MM.1S (cell line): ENCODE measurements at regions not wholly inside any gene's neighbourhood (a gene's known extent, or its start where the extent isn't known, plus 50 kb on each side); places are given as distances from the start of the nearest gene placed in this dataset.

ENCODE experiments used
- EZH2 ChIP-seq: fragments of 300-600 bp; sonication (generic); optimal IDR thresholded peaks from 2 replicates; pipeline ENCODE3; 2017; ENCODE audit warnings: low read depth, mild to moderate bottlenecking, antibody characterized with exemption, low read length, mixed read lengths
- TF ChIP-seq, protein P1 (sequence below): fragments of 300-600 bp; sonication (generic); IDR thresholded peaks from 2 replicates; pipeline ENCODE4 v1.5.1; 2016; ENCODE audit warnings: antibody characterized with exemption, low read length, mixed read lengths

DNA sequence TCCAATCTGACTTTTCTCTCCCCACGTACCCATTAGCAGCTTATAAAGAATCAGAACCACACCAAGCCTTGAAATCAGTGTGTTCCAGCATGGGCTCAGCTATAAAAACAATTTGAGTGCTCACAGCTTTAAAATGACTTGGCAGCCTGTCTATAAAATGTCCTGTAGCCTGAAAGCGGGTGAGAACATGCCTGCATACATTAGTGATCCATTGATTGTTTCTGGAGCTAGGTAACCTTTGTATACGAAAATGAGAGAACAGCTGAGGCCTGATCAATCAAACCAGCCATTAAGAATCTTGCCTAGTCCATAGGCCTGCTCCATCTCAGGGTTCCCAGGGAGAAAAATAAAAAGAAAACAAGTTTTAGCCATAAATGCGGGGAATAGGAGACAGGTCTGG lies 245.8 kb upstream of the SULF2 start:
- TF ChIP-seq, protein P1, sequence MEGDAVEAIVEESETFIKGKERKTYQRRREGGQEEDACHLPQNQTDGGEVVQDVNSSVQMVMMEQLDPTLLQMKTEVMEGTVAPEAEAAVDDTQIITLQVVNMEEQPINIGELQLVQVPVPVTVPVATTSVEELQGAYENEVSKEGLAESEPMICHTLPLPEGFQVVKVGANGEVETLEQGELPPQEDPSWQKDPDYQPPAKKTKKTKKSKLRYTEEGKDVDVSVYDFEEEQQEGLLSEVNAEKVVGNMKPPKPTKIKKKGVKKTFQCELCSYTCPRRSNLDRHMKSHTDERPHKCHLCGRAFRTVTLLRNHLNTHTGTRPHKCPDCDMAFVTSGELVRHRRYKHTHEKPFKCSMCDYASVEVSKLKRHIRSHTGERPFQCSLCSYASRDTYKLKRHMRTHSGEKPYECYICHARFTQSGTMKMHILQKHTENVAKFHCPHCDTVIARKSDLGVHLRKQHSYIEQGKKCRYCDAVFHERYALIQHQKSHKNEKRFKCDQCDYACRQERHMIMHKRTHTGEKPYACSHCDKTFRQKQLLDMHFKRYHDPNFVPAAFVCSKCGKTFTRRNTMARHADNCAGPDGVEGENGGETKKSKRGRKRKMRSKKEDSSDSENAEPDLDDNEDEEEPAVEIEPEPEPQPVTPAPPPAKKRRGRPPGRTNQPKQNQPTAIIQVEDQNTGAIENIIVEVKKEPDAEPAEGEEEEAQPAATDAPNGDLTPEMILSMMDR: no peak
- TF ChIP-seq EZH2: no peak
